ENCODE measurements at regions not wholly inside any gene's neighbourhood (a gene's known extent, or its start where the extent isn't known, plus 50 kb on each side); places are given as distances from the start of the nearest gene placed in this dataset.

- TF ChIP-seq CTCF (IDR thresholded peaks at IDR 0.05; ENCODE audit: extremely low read depth, insufficient read depth, missing control alignments), result no peak
- no peak for DNase-seq (ENCODE audit: low spot score)
- in situ Hi-C loops (cut with MboI; ENCODE audit: low pct_unique_long_range_greater_than_20kb, low sequenced_read_pairs, unreplicated experiment), result no loop called here
Observed at GRCh38 chr2:82428251-82428650, 2030.8 kb downstream of the SUCLG1 start.

DNA sequence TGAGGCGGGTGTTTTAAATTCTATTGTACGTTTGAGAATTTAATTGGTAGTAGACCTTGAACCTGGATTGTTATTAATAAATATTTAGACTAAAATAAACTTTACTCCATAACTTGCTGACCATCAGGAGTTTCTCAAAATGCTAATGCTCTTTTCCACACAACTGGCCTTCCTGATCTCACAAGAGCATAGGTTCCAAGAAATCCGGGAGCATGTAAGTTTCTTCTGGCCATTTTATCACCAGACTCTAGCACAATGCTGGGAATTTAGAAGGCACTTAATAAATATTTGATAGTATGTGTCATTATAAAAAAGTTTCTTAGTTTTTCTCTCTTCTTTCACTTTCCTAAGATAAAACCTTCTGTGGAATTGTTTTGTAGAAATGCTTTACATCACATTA, 2047.1 kb downstream of the SUCLG1 start:
- TF ChIP-seq CTCF (IDR thresholded peaks at IDR 0.05; ENCODE audit: extremely low read depth, insufficient read depth, missing control alignments), result no peak

GRCh38 chr2:82411071-82411470, 2048.0 kb downstream of the SUCLG1 start:
- in situ Hi-C loops (cut with MboI; ENCODE audit: low pct_unique_long_range_greater_than_20kb, low sequenced_read_pairs, unreplicated experiment), result no loop called here
- no peak for DNase-seq (ENCODE audit: low spot score)
- TF ChIP-seq CTCF (IDR thresholded peaks at IDR 0.05; ENCODE audit: extremely low read depth, insufficient read depth, missing control alignments), result no peak

More for the DNA sequence above, 2047.1 kb downstream of the SUCLG1 start:
- in situ Hi-C loops (cut with MboI; ENCODE audit: low pct_unique_long_range_greater_than_20kb, low sequenced_read_pairs, unreplicated experiment), result no loop called here
- no peak for DNase-seq (ENCODE audit: low spot score)

DNA sequence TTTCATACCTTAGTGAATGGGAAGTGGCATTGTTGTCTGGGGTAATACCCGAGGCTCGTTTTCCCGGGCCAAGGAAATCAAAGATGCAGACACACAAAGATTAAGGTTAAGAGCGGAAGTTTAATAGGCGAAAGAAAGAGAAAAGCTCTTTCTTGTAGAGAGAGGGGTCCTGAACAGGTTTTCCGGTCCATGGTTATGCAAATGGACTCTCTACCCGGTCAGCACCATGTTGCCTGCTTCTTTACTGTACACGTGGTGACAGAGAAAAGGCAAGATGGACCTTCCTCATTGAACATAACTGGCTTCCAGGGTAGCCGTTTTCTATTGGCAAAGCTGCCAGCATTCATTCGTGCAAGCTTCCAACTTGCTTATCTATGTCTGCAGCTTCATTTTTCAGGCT, 2063.5 kb downstream of the SUCLG1 start:
- no peak for DNase-seq (ENCODE audit: low spot score)
- in situ Hi-C loops (cut with MboI; ENCODE audit: low pct_unique_long_range_greater_than_20kb, low sequenced_read_pairs, unreplicated experiment), result no loop called here
- TF ChIP-seq CTCF (IDR thresholded peaks at IDR 0.05; ENCODE audit: extremely low read depth, insufficient read depth, missing control alignments), result no peak

DNA sequence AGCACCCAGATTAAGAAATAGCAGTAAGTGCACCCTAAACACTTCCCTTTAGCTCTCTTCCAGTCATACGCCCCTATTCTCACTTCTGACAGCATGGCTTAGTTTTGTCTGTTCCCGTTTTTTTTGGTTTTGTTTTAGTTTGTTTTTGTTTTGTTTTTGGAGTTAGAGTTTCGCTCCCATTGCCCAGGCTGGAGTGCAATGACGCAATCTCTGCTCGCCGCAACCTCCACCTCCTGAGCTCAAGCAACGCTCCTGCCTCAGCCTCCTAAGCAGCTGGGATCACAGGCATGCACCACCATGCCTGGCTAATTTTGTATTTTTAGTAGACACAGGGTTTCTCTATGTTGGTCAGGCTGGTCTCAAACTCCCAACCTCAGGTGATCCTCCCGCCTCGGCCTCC, 2067.7 kb downstream of the SUCLG1 start:
- DNase-seq (ENCODE audit: low spot score), result no peak
- no peak for TF ChIP-seq CTCF (IDR thresholded peaks at IDR 0.05; ENCODE audit: extremely low read depth, insufficient read depth, missing control alignments)
- in situ Hi-C loops (cut with MboI; ENCODE audit: low pct_unique_long_range_greater_than_20kb, low sequenced_read_pairs, unreplicated experiment), result no loop called here

GRCh38 chr2:82355622-82356021, 2051.1 kb upstream of the LRRTM1 start:
- in situ Hi-C loops (cut with MboI; ENCODE audit: low pct_unique_long_range_greater_than_20kb, low sequenced_read_pairs, unreplicated experiment), result no loop called here

More at GRCh38 chr2:82355622-82356021, 2051.1 kb upstream of the LRRTM1 start:
- DNase-seq (ENCODE audit: low spot score), result no peak
- TF ChIP-seq CTCF (IDR thresholded peaks at IDR 0.05; ENCODE audit: extremely low read depth, insufficient read depth, missing control alignments), result no peak

Measured in GM13977 (cell line).